Suprapubic skin (tissue), 4 donors: ENCODE measurements at regions not wholly inside any gene's neighbourhood (a gene's known extent, or its start where the extent isn't known, plus 50 kb on each side); places are given as distances from the start of the nearest gene placed in this dataset.

Experiments used
- EP300 ChIP-seq: sonication (generic); formaldehyde crosslinking; IDR thresholded peaks from one replicate; pipeline ENCODE4 v1.6.1; 2017; ENCODE audit warnings: antibody characterized with exemption
- POLR2A ChIP-seq, 2 donors: fragments of 450-650 bp; IDR thresholded peaks; one replicate each; pipeline ENCODE4 v1.6.1; 2017; ENCODE audit warnings: antibody characterized with exemption in 2 of 2, mild to moderate bottlenecking in 2 of 2, moderate library complexity in 2 of 2
- POLR2AphosphoS5 ChIP-seq, 3 donors: sonication (generic); formaldehyde crosslinking; IDR thresholded peaks; one replicate each; pipeline ENCODE4 v1.6.1; 2017; ENCODE audit warnings: antibody characterized with exemption in 3 of 3
- TF ChIP-seq, protein P1 (sequence below), 2 donors: fragments of 200-600 bp in 1 of 2; fragments of 450-650 bp in 1 of 2; sonication (generic) in 1 of 2; IDR thresholded peaks; one replicate each; pipeline ENCODE4 v1.5.1; 2016 to 2019; ENCODE audit warnings: antibody characterized with exemption in 2 of 2, mild to moderate bottlenecking in 1 of 2, moderate library complexity in 1 of 2

GRCh38 chr7:106452031-106452851 is 167.5 kb upstream of the NAMPT start:
- TF ChIP-seq, protein P1, sequence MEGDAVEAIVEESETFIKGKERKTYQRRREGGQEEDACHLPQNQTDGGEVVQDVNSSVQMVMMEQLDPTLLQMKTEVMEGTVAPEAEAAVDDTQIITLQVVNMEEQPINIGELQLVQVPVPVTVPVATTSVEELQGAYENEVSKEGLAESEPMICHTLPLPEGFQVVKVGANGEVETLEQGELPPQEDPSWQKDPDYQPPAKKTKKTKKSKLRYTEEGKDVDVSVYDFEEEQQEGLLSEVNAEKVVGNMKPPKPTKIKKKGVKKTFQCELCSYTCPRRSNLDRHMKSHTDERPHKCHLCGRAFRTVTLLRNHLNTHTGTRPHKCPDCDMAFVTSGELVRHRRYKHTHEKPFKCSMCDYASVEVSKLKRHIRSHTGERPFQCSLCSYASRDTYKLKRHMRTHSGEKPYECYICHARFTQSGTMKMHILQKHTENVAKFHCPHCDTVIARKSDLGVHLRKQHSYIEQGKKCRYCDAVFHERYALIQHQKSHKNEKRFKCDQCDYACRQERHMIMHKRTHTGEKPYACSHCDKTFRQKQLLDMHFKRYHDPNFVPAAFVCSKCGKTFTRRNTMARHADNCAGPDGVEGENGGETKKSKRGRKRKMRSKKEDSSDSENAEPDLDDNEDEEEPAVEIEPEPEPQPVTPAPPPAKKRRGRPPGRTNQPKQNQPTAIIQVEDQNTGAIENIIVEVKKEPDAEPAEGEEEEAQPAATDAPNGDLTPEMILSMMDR (IDR thresholded peaks at IDR 0.05) = no peak
- TF ChIP-seq EP300 = no peak
- no peak for TF ChIP-seq POLR2A (IDR thresholded peaks at IDR 0.05)
- no peak for TF ChIP-seq POLR2AphosphoS5 (IDR thresholded peaks at IDR 0.05)
